Uterus (tissue), 2 donors: ENCODE measurements at regions not wholly inside any gene's neighbourhood (a gene's known extent, or its start where the extent isn't known, plus 50 kb on each side); places are given as distances from the start of the nearest gene placed in this dataset.

Experiments used
- CTCF ChIP-seq, 4 experiments: fragments of 200-600 bp in 2 of 4; fragments of 450-650 bp in 2 of 4; sonication (generic) in 2 of 4; IDR thresholded peaks; one replicate each; pipeline ENCODE4 v1.5.1; 2016 to 2019; ENCODE audit warnings: antibody characterized with exemption in 4 of 4, mild to moderate bottlenecking in 2 of 4, moderate library complexity in 1 of 4
- POLR2A ChIP-seq, 2 donors: fragments of 450-650 bp; IDR thresholded peaks; one replicate each; pipeline ENCODE4 v1.6.1; 2016; ENCODE audit warnings: antibody characterized with exemption in 2 of 2, mild to moderate bottlenecking in 1 of 2, moderate library complexity in 1 of 2

GRCh38 chr4:120304801-120305200 is 238.2 kb upstream of the MAD2L1 start:
- TF ChIP-seq CTCF (IDR thresholded peaks at IDR 0.05) (no peak), POLR2A (IDR thresholded peaks at IDR 0.05) (no peak)
